Fibroblast of lung (primary cell): ENCODE measurements at regions not wholly inside any gene's neighbourhood (a gene's known extent, or its start where the extent isn't known, plus 50 kb on each side); places are given as distances from the start of the nearest gene placed in this dataset.

Experiments
- DNase-seq, 2 donors: peaks; one replicate each; pipeline versions ENCODE4 v3.0.0 to v3.0.0-alpha.2; 2010; ENCODE audit warnings: low read depth in 2 of 2
- H2AFZ ChIP-seq: 2 replicates; pipeline ENCODE4 v1.5.1; 2012; ENCODE audit warnings: low read length, control low read depth, inconsistent platforms
- H3K27ac ChIP-seq: 2 replicates; pipeline ENCODE4 v1.5.1; 2011; ENCODE audit warnings: low read length, control low read depth; ENCODE audit not compliant: insufficient read depth
- H3K27me3 ChIP-seq: 2 replicates; pipeline ENCODE4 v1.5.1; 2011; ENCODE audit warnings: mild to moderate bottlenecking, low read length; ENCODE audit not compliant: control insufficient read depth, insufficient read depth
- H3K36me3 ChIP-seq: 2 replicates; pipeline ENCODE4 v1.5.1; 2011; ENCODE audit warnings: low read length; ENCODE audit not compliant: control insufficient read depth, insufficient read depth
- H3K4me1 ChIP-seq: 2 replicates; pipeline ENCODE4 v1.5.1; 2011; ENCODE audit warnings: low read length; ENCODE audit not compliant: control insufficient read depth, insufficient read depth; ENCODE audit errors: extremely low read depth
- H3K4me2 ChIP-seq: 2 replicates; pipeline ENCODE4 v1.5.1; 2011; ENCODE audit warnings: low read length, control low read depth; ENCODE audit not compliant: insufficient read depth; ENCODE audit errors: extremely low read depth
- H3K4me3 ChIP-seq, 4 experiments: fragments of 200-600 bp in 1 of 4; sonication (generic) in 1 of 4; replicated peaks in 1 of 4; 2 replicates each; pipeline ENCODE4 v1.5.1; 2011 to 2016; ENCODE audit warnings: low read length in 4 of 4, low read depth in 3 of 4, mild to moderate bottlenecking in 3 of 4, control low read depth in 2 of 4, inconsistent platforms in 1 of 4, mixed read lengths in 1 of 4; ENCODE audit not compliant: insufficient read depth in 1 of 4; ENCODE audit errors: control extremely low read depth in 1 of 4
- H3K79me2 ChIP-seq: 2 replicates; pipeline ENCODE4 v1.5.1; 2012; ENCODE audit warnings: mild to moderate bottlenecking, low read length, inconsistent platforms; ENCODE audit not compliant: control insufficient read depth, insufficient read depth
- H3K9ac ChIP-seq: 2 replicates; pipeline ENCODE4 v1.5.1; 2011; ENCODE audit warnings: mild to moderate bottlenecking, low read length, control low read depth; ENCODE audit not compliant: insufficient read depth
- H3K9me3 ChIP-seq: 2 replicates; pipeline ENCODE4 v1.5.1; 2012; ENCODE audit warnings: low read depth, low read length; ENCODE audit not compliant: control insufficient read depth, insufficient read depth
- H4K20me1 ChIP-seq: 2 replicates; pipeline ENCODE4 v1.5.1; 2011; ENCODE audit warnings: low read length; ENCODE audit not compliant: control insufficient read depth, insufficient read depth; ENCODE audit errors: extremely low read depth
- EZH2 ChIP-seq: IDR thresholded peaks from 2 replicates; pipeline ENCODE4 v1.5.1; 2012; ENCODE audit warnings: low read length, control low read depth, mild to moderate bottlenecking; ENCODE audit errors: missing control alignments
- TF ChIP-seq, protein P1 (sequence below), 2 donors: IDR thresholded peaks in 1 of 2; conservative IDR thresholded peaks in 1 of 2; 1 replicate in 1 of 2; 2 replicates in 1 of 2; pipeline ENCODE4 v1.5.1; 2011 to 2012; ENCODE audit warnings: low read length in 2 of 2, control low read depth in 1 of 2, inconsistent platforms in 1 of 2, low read depth in 1 of 2, mild to moderate bottlenecking in 1 of 2

GRCh38 chr5:144015961-144016360 is 154.5 kb downstream of the YIPF5 start:
- H3K27ac ChIP-seq: no peak overlapping the region
- no peak overlapping the region for H3K4me3 ChIP-seq
- DNase-seq: no peak
- no peak for TF ChIP-seq EZH2
- TF ChIP-seq, protein P1, sequence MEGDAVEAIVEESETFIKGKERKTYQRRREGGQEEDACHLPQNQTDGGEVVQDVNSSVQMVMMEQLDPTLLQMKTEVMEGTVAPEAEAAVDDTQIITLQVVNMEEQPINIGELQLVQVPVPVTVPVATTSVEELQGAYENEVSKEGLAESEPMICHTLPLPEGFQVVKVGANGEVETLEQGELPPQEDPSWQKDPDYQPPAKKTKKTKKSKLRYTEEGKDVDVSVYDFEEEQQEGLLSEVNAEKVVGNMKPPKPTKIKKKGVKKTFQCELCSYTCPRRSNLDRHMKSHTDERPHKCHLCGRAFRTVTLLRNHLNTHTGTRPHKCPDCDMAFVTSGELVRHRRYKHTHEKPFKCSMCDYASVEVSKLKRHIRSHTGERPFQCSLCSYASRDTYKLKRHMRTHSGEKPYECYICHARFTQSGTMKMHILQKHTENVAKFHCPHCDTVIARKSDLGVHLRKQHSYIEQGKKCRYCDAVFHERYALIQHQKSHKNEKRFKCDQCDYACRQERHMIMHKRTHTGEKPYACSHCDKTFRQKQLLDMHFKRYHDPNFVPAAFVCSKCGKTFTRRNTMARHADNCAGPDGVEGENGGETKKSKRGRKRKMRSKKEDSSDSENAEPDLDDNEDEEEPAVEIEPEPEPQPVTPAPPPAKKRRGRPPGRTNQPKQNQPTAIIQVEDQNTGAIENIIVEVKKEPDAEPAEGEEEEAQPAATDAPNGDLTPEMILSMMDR (conservative IDR thresholded peaks at IDR 0.05 in 1 of 2, IDR thresholded peaks at IDR 0.05 in 1 of 2; ENCODE audit: low read depth in 1 of 2, low read length in 2 of 2): no peak
- no peaks in the 10 kb centered on the region for H4K20me1 ChIP-seq
- H3K27me3 ChIP-seq: no peaks in the 10 kb centered on the region
- no peaks in the 10 kb centered on the region for H3K79me2 ChIP-seq
- no peaks in the 10 kb centered on the region for H3K9me3 ChIP-seq
- no peak overlapping the region for H3K4me2 ChIP-seq
- no peaks in the 10 kb centered on the region for H3K36me3 ChIP-seq
- H3K9ac ChIP-seq: no peak overlapping the region
- no peak overlapping the region for H2AFZ ChIP-seq
- H3K4me1 ChIP-seq: no peaks in the 10 kb centered on the region

DNA sequence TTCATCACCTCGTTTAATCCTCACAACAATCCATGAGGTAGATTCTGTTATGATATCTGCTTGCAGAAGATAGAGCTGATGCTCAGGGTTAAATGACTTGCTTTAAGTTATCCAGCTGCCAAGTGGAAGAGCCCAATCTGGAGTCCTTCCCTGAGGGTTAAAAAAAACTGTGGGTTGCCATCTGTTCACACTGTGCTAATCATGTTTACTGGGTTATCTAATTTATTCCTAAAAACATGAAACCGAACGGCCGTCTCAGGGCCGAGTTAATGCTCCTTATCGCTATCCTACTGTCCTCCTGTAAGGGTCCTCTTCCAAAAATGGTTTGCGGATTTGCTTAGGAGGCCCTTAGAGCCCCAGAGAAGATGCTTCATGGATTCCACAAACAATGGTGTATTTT is 153.3 kb downstream of the YIPF5 start:
- no peaks in the 10 kb centered on the region for H3K9me3 ChIP-seq
- no peaks in the 10 kb centered on the region for H3K36me3 ChIP-seq
- no peaks in the 10 kb centered on the region for H4K20me1 ChIP-seq
- no peak overlapping the region for H3K9ac ChIP-seq
- no peak overlapping the region for H3K4me3 ChIP-seq
- H3K4me1 ChIP-seq: no peaks in the 10 kb centered on the region
- no peak overlapping the region for H3K4me2 ChIP-seq
- DNase-seq: no peak
- H3K79me2 ChIP-seq: no peaks in the 10 kb centered on the region
- no peak overlapping the region for H3K27ac ChIP-seq
- TF ChIP-seq, protein P1 (conservative IDR thresholded peaks at IDR 0.05 in 1 of 2, IDR thresholded peaks at IDR 0.05 in 1 of 2; ENCODE audit: low read depth in 1 of 2, low read length in 2 of 2): no peak
- no peak for TF ChIP-seq EZH2
- H3K27me3 ChIP-seq: no peaks in the 10 kb centered on the region
- H2AFZ ChIP-seq: no peak overlapping the region

GRCh38 chr5:144017631-144018030 is 152.8 kb downstream of the YIPF5 start:
- Histone ChIP-seq H3K9ac (no peak overlapping the region), H3K9me3 (no peaks in the 10 kb centered on the region), H4K20me1 (no peaks in the 10 kb centered on the region), H3K79me2 (no peaks in the 10 kb centered on the region), H3K4me1 (no peaks in the 10 kb centered on the region), H3K4me2 (no peak overlapping the region), H3K36me3 (no peaks in the 10 kb centered on the region), H2AFZ (no peak overlapping the region), H3K4me3 (no peak overlapping the region), H3K27me3 (no peaks in the 10 kb centered on the region), H3K27ac (no peak overlapping the region)
- no peak for TF ChIP-seq EZH2
- TF ChIP-seq, protein P1 (conservative IDR thresholded peaks at IDR 0.05 in 1 of 2, IDR thresholded peaks at IDR 0.05 in 1 of 2; ENCODE audit: low read depth in 1 of 2, low read length in 2 of 2): no peak
- peak in 1 of 2 donors; percentile 74 for DNase-seq
